HG03520 (cell line): ENCODE measurements at regions not wholly inside any gene's neighbourhood (a gene's known extent, or its start where the extent isn't known, plus 50 kb on each side); places are given as distances from the start of the nearest gene placed in this dataset.

Experiments
- ATAC-seq: cut with Tn5 transposase; IDR thresholded peaks from one replicate; pipeline ENCODE4 v1.9.1; 2021; ENCODE audit warnings: mild to moderate bottlenecking, moderate library complexity; ENCODE audit not compliant: unreplicated experiment

DNA sequence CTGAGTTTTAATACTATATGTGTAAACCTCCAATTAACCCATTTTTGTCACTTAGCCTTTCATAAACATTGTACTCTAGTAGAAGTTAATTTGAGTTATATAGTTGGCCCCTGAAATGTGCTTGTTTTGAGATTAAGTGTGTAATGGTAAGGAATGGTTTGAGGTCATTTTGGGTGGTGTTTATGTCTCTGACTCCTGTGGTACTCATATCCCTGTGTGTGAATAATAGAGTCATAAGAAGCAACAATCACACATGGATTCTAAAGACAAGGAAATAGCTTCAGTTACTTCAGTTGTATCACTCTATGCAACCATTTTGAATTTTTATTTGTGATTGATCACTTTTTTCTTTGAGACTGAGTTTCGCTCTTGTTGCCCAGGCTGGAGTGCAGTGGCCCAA lies 408.5 kb downstream of the MFSD1 start:
- no peak for ATAC-seq

DNA sequence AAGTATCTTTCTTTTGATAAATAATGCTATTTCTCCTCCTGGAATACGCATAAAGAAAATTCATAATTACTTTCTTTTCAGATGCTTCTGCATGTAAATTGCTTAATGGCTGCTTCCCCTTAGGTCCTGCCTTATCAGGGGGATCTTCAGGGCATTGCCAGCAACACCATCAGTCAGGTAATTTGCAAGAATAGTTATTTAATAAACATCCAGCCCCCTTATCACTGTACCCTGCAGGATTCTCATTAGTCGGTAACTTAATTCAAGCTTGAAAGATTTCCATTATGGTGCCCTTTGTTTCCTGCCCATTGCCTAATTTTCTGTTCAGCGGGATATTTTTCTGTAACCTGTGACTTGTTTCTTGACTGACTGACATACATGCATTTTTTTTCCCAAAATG lies 414.5 kb downstream of the MFSD1 start:
- ATAC-seq, result no peak

- ATAC-seq, result no peak
Observed at GRCh38 chr3:159219231-159219630, 417.4 kb downstream of the MFSD1 start.

DNA sequence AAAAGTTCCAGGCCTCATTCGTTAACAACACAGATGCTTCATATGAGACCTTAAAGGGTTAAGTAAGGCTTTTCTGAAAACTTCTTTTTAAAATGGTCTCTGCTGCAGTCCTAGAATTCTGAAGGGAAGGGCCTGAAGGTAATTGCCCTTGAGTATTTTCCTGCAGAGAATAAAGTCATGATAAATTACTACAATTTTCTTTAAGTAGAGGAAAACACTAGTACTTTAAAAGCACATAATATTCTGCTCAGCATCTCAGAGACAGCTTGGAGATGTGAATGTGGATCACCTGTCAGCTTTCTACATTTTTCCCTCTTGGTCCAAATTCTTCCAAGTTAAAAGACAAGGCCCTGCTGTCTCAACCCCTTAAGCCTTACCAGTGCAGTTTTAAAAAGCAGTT lies 419.5 kb downstream of the MFSD1 start:
- ATAC-seq, result no peak

- no peak for ATAC-seq
Observed at GRCh38 chr3:159229116-159229680, 427.3 kb downstream of the MFSD1 start.

DNA sequence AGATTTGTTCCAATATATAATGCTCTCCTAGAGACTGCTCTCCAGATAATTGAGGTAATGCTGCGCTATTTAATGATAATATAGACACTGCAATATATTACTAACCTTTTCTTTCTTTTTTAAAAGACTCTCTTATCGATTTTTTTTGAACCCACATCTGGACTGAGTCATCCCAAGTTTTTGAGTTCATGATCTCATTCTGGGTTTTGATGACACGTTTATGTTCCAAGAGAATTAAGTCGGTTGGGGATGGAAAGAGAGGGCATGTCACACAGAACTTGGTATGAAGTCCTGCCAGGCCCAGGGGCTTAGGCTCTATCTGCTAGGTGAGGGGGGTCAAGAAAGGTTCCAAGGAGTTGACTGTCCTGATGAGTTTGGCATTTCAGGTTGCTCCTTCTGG lies 431.1 kb downstream of the MFSD1 start:
- ATAC-seq, result no peak

DNA sequence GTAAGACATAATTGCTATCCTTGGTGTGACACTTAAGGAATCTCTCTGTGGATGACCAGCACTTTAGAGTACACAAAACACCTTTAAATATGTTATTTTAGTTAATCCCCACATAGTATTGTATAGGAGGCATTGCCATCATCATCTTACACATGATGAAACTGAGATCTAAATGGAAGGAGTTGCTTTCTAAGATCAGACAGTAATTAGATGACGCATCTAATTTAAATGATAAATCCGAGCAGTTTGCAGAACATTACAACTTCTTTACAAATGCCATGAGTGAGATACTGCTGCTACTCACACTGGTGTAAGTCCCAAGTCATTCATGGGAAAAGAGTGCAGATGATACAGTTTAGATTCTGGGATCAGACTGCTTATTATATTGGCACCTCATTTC lies 431.9 kb downstream of the MFSD1 start:
- ATAC-seq, result no peak

DNA sequence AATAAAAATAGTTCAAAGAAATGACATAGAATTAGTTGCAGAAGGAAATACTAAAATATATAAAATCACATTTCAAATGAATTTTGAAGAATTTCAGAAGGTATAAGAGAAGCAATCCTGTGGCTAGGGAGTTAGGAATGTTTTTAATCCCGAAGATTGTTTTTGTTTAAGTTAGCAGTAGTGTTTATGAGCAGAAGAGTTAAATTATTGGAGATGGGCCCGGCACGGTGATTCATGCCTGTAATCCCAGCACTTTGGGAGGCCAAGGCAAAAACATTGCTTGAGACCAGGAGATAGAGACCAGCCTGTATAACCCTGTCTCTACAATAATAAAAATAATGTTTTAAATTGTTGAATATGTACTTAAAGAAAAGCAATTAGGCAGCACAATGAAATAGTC lies 432.5 kb downstream of the MFSD1 start:
- no peak for ATAC-seq

GRCh38 chr3:159236321-159236720 lies 434.5 kb downstream of the MFSD1 start:
- no peak for ATAC-seq

- ATAC-seq, result no peak
Observed at GRCh38 chr3:159237226-159237625, 435.4 kb downstream of the MFSD1 start.

DNA sequence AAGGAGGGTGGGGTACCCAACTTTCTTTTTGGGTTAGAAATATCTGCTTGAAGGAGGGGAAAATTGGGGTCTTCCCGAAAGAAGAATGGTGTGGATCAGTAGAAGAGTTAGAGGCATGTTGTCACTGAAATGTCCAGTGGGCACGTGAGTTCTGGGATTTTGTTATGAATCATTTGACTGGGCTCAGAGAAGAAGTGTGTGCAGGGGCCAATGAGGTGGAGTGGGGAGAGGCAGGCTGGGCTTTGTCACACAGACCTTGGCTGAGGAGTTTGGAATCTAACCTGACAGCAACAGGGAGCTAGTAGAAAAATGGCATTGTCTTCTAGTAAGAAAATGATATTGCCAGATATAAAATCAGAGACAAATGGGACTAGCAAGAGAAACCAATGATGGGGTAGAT lies 436.8 kb downstream of the MFSD1 start:
- ATAC-seq, result no peak

- ATAC-seq, result no peak
Observed at GRCh38 chr3:159239059-159239458, 437.2 kb downstream of the MFSD1 start.

DNA sequence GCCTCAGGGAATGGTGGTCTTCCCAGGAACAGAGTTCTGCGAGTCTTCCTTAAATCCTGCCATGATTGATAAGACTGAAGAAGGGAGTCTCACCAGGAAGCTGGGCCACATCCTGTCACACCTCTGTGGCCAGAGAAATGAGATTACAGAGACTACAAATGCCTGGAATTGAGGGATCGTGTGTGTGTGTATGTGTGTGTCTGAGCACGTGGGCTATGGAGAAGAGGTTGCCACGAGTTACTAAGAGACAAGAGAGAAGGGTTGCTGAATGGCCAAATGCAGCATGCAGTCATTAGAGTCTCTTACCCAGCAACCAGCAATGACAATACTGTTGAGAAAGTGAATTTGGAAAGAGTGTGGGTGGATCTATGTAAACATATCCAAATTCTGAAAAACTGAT lies 443.1 kb downstream of the MFSD1 start:
- no peak for ATAC-seq

DNA sequence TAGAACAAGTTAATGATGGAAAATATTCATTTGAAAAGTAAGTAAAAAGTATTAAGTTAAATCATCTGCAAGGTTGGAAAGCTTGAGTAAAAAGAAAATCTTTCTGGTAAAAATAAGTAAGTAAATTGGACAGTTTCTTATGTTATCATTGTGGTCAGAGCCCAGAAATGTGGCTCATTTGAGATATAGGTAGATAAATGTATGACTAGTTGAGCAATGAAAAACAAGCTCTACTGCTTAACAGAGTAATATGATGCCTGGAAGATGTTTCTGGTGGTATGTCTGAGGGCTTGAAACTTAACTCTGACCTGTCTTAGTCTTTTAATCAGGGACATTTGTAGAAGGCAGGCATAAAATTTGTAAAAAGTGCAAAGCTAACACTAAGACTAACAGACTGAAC lies 444.0 kb downstream of the MFSD1 start:
- ATAC-seq, result no peak

GRCh38 chr3:159246385-159246784 lies 444.5 kb downstream of the MFSD1 start:
- ATAC-seq, result no peak

- no peak for ATAC-seq
Observed at GRCh38 chr3:159249472-159250174, 447.8 kb downstream of the MFSD1 start.

DNA sequence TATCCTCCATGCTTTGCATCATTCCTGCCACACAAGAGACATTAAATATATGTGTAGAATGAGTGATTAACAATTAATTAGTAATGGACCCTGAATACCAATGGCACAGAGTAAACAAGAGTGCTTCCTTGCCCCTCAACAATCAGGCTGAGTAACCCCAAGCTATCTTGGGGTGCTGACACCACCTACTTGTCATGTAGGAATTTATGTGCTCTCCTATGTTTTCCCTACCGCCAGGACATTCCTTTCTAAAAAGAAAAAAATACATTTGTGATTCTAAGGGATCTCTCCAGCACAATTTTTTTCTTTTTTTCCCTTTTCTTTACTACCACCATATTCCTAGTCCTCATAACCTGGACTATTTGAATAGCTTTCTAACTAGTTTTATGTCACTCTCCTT lies 449.1 kb downstream of the MFSD1 start:
- no peak for ATAC-seq

GRCh38 chr3:159252274-159252673 lies 450.4 kb downstream of the MFSD1 start:
- no peak for ATAC-seq

- peak; percentile 48 for ATAC-seq
Observed at GRCh38 chr3:159252772-159253384, 451.0 kb downstream of the MFSD1 start.

GRCh38 chr3:159253860-159254259 lies 452.0 kb downstream of the MFSD1 start:
- no peak for ATAC-seq

GRCh38 chr3:159257954-159258353 lies 456.1 kb downstream of the MFSD1 start:
- no peak for ATAC-seq

GRCh38 chr3:159258934-159259333 lies 457.1 kb downstream of the MFSD1 start:
- ATAC-seq, result no peak
